NCI-H82 treated with DMSO at 0.1 percent for 48 hours (cell line): ENCODE measurements at regions not wholly inside any gene's neighbourhood (a gene's known extent, or its start where the extent isn't known, plus 50 kb on each side); places are given as distances from the start of the nearest gene placed in this dataset.

Experiments used
- DNase-seq: peaks from one replicate; lab custom pipeline; 2025; ENCODE audit not compliant: unreplicated experiment; lab: John Stamatoyannopoulos, UW

GRCh38 chr10:78690354-78691111 is 378.2 kb upstream of the ZMIZ1 start:
- DNase-seq, result no peak

GRCh38 chr10:78691301-78692030 is 377.3 kb upstream of the ZMIZ1 start:
- no peak for DNase-seq

GRCh38 chr10:78692071-78692470 is 376.7 kb upstream of the ZMIZ1 start:
- no peak for DNase-seq

GRCh38 chr10:78695846-78696245 is 372.9 kb upstream of the ZMIZ1 start:
- no peak for DNase-seq

- DNase-seq, result no peak
Observed at GRCh38 chr10:78696791-78697395, 371.9 kb upstream of the ZMIZ1 start.

GRCh38 chr10:78699971-78700370 is 368.8 kb upstream of the ZMIZ1 start:
- no peak for DNase-seq

GRCh38 chr10:78700413-78700812 is 368.4 kb upstream of the ZMIZ1 start:
- no peak for DNase-seq

- no peak for DNase-seq
Observed at GRCh38 chr10:78700816-78701520, 367.8 kb upstream of the ZMIZ1 start.

- no peak for DNase-seq
Observed at GRCh38 chr10:78702186-78702585, 366.6 kb upstream of the ZMIZ1 start.

GRCh38 chr10:78702876-78703275 is 365.9 kb upstream of the ZMIZ1 start:
- DNase-seq, result no peak

- DNase-seq, result no peak
Observed at GRCh38 chr10:78703593-78703992, 365.2 kb upstream of the ZMIZ1 start.

- no peak for DNase-seq
Observed at GRCh38 chr10:78706256-78706655, 362.5 kb upstream of the ZMIZ1 start.

- no peak for DNase-seq
Observed at GRCh38 chr10:78706726-78707540, 361.8 kb upstream of the ZMIZ1 start.

GRCh38 chr10:78707745-78708144 is 361.0 kb upstream of the ZMIZ1 start:
- no peak for DNase-seq

GRCh38 chr10:78712147-78712546 is 356.6 kb upstream of the ZMIZ1 start:
- no peak for DNase-seq

- no peak for DNase-seq
Observed at GRCh38 chr10:78713659-78714058, 355.1 kb upstream of the ZMIZ1 start.

- DNase-seq, result no peak
Observed at GRCh38 chr10:78714225-78714624, 354.5 kb upstream of the ZMIZ1 start.

GRCh38 chr10:78715435-78715834 is 353.3 kb upstream of the ZMIZ1 start:
- no peak for DNase-seq

GRCh38 chr10:78716043-78716660 is 352.6 kb upstream of the ZMIZ1 start:
- no peak for DNase-seq

- DNase-seq, result no peak
Observed at GRCh38 chr10:78717200-78717599, 351.6 kb upstream of the ZMIZ1 start.
